ENCODE measurements at regions not wholly inside any gene's neighbourhood (a gene's known extent, or its start where the extent isn't known, plus 50 kb on each side); places are given as distances from the start of the nearest gene placed in this dataset.

DNA sequence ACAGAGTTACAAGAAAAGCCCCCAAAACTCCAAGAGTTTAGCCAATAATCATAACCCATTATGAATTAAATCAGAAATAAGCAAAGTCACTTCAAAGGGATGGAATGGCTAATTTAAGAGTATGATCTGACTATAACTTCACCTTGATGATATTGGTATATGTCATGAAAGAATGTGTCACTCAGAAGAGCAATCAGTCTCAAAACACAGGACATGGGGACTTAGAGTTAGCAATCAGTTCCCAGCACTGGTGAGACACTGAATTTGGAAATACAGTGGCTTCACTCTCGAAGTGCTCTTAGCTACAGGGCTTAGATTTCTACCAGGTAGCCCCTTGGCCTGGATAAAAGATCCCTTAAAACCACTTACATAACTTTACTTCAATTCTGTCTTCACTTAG is 65.7 kb upstream of the EXOC1L start:
- no peak for TF ChIP-seq CTCF (conservative IDR thresholded peaks at IDR 0.05; ENCODE audit: low read depth, low read length)
- DNase-seq (ENCODE audit: low read depth) = no peak
- H3K4me3 ChIP-seq (ENCODE audit: low read depth, low read length) = no peak overlapping the region

GRCh38 chr4:55754754-55755350 is 64.7 kb upstream of the EXOC1L start:
- peak; percentile 77 for DNase-seq (ENCODE audit: low read depth)
- H3K4me3 ChIP-seq (ENCODE audit: low read depth, low read length) = no peak overlapping the region
- TF ChIP-seq CTCF (conservative IDR thresholded peaks at IDR 0.05; ENCODE audit: low read depth, low read length) = no peak

- DNase-seq (ENCODE audit: low read depth) = no peak
- no peak overlapping the region for H3K4me3 ChIP-seq (ENCODE audit: low read depth, low read length)
- no peak for TF ChIP-seq CTCF (conservative IDR thresholded peaks at IDR 0.05; ENCODE audit: low read depth, low read length)
Observed at GRCh38 chr4:55756208-55756607, 63.4 kb upstream of the EXOC1L start.

- no peak for TF ChIP-seq CTCF (conservative IDR thresholded peaks at IDR 0.05; ENCODE audit: low read depth, low read length)
- DNase-seq (ENCODE audit: low read depth) = no peak
- H3K4me3 ChIP-seq (ENCODE audit: low read depth, low read length) = no peak overlapping the region
Observed at GRCh38 chr4:55757356-55757952, 62.1 kb upstream of the EXOC1L start.

DNA sequence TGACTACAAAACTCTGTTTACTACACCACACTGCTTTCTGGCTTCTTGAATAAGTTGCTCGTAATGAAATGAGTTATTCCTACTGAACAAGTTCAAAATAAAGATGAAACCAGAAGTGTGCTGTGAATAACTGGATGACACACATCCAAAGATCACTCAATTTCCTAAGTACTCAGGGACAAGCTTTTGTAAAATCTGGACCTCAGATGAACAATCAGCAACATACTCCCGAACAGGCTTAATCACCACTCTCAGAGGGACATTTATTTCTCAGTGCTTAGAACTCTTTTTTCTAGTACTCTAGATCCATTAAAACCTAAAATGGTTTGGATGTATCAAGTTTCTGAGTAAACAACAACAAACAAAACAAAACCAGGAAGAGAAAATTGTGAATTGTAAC is 61.5 kb upstream of the EXOC1L start:
- TF ChIP-seq CTCF (conservative IDR thresholded peaks at IDR 0.05; ENCODE audit: low read depth, low read length) = no peak
- DNase-seq (ENCODE audit: low read depth) = no peak
- H3K4me3 ChIP-seq (ENCODE audit: low read depth, low read length) = no peak overlapping the region

- DNase-seq (ENCODE audit: low read depth) = peak; percentile 9
- no peak overlapping the region for H3K4me3 ChIP-seq (ENCODE audit: low read depth, low read length)
- TF ChIP-seq CTCF (conservative IDR thresholded peaks at IDR 0.05; ENCODE audit: low read depth, low read length) = no peak
Observed at GRCh38 chr4:55758570-55758969, 61.0 kb upstream of the EXOC1L start.

DNA sequence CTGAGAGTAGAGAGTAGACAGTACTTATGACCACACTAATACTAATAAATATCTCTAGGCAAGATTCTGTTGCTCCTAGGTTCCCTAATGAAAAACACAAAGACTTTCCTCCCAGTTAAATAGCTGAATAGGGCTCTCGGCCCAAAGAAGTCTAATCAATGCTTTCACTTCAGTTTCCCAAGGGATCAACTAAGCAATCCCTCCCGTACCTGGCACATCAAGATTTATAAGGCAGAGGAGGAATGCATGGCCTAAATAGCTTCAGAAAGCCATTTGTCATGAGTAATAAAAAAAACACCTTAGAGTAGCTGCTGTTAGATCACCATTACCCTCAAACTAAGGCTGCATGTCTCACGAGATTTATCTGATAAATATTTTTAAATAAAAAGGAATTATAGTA is 56.8 kb upstream of the EXOC1L start:
- no peak for DNase-seq (ENCODE audit: low read depth)
- no peak overlapping the region for H3K4me3 ChIP-seq (ENCODE audit: low read depth, low read length)
- no peak for TF ChIP-seq CTCF (conservative IDR thresholded peaks at IDR 0.05; ENCODE audit: low read depth, low read length)

Data from choroid plexus epithelial cell (primary cell).